ENCODE measurements at regions not wholly inside any gene's neighbourhood (a gene's known extent, or its start where the extent isn't known, plus 50 kb on each side); places are given as distances from the start of the nearest gene placed in this dataset.

DNA sequence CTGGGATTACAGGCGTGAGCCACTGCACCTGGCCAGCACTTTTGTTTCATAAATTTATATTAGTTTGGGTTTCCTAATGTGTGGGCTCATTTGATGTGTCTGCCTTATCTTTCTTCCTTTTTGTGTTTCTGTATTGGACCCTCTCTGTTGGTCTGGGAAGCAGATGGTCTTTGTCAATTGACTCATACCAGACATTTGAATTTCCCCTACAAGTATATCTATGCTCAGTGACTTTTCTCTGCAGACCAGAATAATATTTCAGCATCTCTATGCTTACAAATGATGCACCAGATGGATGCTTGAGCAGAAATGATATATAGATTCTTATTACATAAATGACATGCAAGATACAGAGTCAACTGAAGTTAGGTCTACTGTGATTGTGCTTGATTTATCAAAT lies 329.9 kb upstream of the SLCO3A1 start:
- no peak for DNase-seq

DNA sequence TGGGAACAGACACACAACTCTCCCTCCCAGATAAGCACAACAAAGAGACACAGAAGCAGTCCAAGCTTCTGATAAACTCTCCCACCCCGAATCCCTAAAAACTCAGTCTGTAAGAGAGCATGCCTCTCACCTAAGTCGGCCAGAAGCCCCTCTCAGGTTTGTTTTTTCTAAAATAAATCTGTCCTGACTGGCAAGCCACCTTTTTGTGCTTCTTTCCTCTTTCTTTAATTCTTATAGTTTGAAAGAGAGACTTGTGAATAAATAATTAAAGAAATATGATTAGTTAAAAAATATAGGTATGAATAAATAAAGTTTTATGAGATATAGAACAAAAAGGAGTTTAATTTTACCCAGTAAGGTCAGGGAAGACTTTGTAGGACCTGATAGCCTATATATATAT lies 329.0 kb upstream of the SLCO3A1 start:
- DNase-seq: no peak

GRCh38 chr15:91525751-91526150 lies 327.8 kb upstream of the SLCO3A1 start:
- no peak for DNase-seq

GRCh38 chr15:91526424-91526823 lies 327.1 kb upstream of the SLCO3A1 start:
- DNase-seq: no peak

GRCh38 chr15:91528801-91529200 lies 324.7 kb upstream of the SLCO3A1 start:
- DNase-seq: no peak

DNA sequence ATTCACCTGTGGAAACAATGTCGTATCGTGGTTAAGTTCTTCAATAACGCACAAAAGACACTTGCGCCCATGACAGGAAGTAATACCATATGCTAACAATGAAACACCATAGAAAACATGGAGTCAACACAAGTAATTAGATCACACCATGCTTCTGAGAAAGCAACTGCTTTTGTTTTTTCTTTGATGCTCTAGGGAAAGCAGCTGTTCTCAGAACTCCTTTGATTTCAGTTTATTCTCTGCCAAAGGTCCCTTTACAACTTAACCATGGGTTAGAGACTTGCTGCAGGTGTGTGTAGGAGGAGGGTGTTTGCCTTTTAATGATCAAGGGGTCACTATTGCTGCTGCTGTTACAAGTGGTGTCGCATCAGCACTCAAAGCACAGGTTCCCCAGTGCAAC lies 324.0 kb upstream of the SLCO3A1 start:
- DNase-seq: no peak

- no peak for DNase-seq
Observed at GRCh38 chr15:91530279-91530678, 323.2 kb upstream of the SLCO3A1 start.

DNA sequence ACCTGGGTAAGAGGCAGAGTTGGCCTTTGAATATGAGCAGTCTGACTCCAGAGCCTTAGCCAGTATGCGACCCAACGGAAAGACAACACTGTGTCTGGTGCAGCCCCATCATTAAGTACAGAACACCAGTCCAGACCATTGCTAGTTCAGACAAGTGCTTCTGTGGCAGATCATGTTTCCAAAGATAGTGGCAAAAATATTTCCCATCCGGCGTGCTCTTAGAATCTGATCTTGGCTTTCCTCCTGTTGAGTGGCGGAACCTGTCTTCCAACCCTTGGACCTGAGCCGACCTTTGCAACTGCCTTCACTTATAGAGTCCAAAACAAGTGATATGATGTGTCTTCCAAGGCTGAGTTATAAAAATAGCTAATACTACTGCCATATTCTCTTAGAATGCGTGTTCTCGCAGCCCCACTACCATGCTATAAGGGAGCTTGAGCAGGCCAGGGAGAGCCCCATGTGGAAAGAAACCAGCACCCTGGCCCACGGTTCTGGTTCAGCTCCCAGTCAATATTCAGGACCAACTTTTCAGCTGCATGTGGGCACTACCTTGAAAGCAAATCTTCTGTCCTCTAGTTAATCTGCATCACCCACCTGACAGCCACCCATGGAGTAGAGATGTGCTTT lies 322.4 kb upstream of the SLCO3A1 start:
- no peak for DNase-seq

GRCh38 chr15:91534235-91534634 lies 319.3 kb upstream of the SLCO3A1 start:
- DNase-seq: no peak

DNA sequence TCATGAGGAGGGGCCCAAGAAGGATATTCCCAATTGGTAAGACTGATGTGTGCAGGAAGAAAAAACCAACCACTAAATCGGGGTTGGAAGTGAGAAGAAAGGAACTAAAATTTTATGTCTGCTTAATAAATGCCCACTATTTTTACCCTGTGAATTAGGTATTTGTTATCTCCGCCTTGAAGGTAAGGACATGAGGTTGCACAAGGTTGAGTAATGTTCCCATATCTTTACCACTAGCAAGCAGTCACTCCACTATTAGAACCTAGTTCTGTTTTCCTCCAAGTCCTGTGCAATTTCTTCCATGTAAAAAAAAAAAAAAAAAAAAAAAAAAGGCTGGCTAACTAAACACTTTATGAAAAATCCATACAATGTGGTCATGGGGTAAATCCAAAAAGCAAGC lies 318.5 kb upstream of the SLCO3A1 start:
- DNase-seq: no peak

DNA sequence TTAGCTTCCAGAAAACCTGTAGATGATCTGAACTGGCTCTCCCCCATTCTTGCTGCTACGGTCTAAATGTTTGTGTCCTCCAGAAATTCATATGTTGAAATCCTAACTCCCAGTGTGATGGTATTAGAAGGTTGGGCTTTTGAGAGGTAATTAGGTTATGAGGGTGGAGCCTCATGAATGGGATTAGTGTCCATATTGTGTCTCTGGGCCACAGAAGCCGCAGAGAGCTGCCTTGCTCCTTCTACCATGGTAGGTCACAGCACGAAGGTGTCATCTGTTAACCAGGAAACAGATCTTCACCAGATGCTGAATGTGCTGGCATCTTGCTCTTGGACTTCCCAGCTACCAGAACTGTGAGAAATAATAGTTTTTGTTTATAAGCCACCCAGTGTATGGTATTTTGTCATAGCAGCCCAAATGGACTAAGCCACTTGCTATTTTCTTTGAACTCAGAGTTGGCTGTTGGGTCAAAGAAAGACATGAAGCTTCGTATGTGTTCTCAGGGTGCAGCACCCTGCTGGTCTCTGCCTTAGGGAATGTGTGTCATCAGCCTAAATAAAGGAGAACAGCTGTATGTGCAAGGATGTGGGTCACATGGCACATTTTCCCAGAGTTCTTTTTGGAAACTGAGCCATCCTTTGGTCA lies 317.5 kb upstream of the SLCO3A1 start:
- DNase-seq: no peak

- DNase-seq: no peak
Observed at GRCh38 chr15:91537856-91538255, 315.7 kb upstream of the SLCO3A1 start.

GRCh38 chr15:91538782-91539181 lies 314.7 kb upstream of the SLCO3A1 start:
- no peak for DNase-seq

DNA sequence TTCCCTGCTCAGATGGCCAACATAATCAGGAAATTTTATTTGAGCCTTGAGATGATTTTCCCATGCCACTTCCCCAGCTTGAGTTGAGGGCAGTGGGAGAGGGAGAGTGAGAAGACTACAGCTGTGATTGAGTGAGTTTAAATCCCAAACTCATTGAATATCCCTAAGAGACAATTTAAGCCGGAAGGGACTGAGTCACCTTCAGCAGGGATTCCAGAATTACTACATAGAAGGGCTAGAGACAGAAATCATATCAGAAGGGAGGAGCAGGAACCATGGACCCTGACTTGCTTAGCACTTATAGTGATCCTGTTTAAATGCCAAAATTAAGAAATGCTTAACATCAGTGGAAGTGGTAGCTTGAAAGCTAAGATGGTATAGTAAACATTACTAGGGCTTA lies 312.2 kb upstream of the SLCO3A1 start:
- DNase-seq: no peak

DNA sequence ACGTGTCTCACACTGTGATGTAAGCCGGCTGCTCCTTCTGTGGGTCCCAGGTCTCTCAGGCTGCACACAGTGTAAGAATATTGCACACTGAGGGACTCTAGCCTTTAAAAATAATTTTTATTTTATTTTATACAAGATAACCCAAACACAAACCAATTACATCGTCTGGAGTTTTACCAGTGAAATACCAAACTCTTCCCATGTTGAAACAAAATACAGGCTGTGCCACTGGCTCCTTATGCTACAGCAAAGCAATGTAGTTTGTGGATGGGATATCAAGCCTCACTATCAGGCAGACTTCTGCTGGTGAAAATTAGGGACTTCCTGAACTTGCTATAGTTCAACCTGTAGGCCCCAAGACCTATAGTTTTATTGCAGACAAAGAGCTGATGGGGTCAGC lies 311.3 kb upstream of the SLCO3A1 start:
- DNase-seq: no peak

DNA sequence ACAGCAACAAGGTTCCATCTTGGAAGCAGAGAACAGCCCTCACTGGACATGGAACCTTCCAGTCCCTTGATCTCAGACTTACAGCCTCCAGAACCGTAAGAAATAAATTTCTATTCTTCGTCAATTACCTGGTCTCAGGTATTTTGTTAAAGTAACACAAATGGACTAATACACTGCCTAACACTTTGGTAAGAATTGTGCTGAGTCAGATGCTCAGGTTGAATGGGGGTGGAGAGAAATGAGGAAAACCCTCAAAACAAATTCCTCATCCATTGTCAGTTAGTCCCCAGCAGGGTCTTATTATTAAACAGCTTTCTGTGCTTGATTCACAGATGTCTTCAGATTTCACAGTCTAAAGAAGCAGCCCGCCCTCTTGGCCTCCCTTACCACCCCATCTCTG lies 306.2 kb upstream of the SLCO3A1 start:
- DNase-seq: no peak

DNA sequence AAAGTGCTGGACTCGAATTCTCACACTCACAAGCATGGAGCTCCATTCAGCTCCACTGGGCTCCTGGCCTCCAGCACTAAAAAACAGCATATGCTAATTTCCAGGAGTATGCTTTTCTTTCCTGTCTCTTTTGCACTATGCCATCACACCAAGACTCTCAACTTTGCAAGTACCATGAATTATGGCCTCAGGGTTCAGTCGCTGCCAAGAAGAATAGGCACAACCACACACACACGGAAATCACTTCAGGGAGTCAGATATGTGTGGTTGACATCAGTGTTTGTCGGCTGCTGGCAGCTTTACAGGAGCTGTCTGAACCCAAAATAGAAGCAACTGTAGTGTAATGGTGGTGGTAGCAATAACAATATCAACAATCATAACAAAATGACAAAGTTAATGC lies 305.0 kb upstream of the SLCO3A1 start:
- no peak for DNase-seq

GRCh38 chr15:91549581-91549980 lies 303.9 kb upstream of the SLCO3A1 start:
- no peak for DNase-seq

- no peak for DNase-seq
Observed at GRCh38 chr15:91552555-91552954, 301.0 kb upstream of the SLCO3A1 start.

DNA sequence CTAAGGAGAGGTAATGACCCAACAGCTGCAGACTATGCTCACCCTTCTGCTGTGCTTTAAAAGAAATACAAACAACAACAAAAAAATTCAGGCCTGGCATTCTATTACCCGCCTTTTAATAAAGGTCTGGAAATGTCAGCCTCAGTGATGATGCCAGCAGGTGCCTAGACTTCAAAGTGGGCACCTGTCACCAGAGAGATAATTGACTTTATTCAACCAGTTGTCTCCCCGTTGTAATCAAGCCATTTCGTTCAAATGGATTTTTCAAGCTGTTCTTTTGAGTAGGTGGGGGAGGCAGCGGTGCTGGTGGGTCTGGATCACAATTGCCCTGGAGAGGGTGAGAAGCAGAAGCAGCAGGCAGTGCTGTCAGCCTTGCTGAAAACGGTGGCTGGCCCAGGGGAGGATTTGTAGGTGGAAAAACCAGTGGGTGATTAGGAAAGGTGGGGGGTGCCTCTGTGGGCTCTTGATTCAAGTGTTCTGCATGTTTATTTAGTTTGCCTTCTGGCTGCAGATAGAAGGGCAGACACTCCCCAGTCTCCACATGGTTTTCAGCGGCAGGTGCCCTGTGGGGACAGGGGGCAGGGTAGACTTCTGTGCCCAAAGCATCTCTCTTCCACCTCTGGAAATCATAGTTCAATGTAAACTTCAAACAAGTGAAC lies 300.2 kb upstream of the SLCO3A1 start:
- DNase-seq: no peak

DNA sequence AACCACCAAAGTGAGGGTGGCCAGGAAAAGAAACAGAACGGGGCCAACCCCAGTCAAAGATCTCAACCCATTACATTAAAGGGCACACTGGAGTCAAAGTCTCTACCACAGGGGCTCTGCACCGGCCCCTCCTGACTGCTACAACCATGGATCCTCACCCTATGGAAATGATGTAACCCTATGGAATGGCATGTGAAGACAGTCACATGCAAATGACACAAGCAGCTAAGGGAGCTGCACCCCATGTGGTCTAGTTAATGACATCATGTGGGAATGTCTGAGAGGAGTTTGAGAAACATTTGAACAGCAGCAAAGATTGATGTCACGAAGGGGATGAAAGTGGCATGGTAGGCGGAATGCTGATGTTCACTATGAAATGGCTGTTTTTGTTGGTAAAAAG lies 298.2 kb upstream of the SLCO3A1 start:
- DNase-seq: no peak

DNA sequence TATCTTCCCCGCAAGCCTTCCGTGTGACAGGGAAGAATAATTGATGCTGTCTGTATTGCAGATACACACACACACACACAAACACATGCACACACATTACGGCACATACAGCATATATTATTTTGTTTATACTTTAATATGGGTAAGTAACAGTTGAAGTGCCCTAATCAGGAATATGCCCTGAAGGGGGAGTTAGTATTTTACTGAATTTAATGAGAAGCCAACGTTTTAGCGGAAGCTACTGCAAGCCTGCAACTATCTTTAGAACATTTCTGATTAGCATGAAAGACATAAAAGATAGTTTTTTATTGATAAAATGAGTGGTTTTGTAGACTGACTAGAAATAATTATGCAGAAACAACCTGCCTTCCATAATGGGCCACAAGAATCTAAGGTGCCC lies 296.6 kb upstream of the SLCO3A1 start:
- no peak for DNase-seq

DNA sequence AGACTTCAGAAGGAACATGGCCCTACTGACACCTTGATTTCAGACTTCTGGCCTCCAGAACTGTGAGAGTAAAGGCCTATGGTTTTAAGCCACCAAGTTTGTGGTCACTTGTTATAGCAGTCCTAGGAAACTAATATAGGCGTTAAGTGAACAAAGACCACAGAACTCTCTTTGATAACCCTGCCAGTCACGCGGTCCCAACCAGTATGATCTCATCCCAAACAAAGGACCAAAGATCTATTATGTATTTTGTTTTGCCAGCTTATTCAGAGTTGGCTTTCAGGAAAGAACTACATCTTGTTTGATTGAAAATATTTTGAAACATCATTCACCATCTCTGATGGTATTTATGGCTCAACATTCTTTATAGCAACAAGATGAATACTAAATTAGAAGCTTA lies 294.4 kb upstream of the SLCO3A1 start:
- no peak for DNase-seq

- no peak for DNase-seq
Observed at GRCh38 chr15:91561371-91562100, 292.0 kb upstream of the SLCO3A1 start.

Data from activated effector memory CD4-positive, alpha-beta T cell treated with anti-CD3 and anti-CD28 coated beads, Interleukin-2, amount 50 U/mL, for 16 hours (primary cell).